ENCODE measurements at regions not wholly inside any gene's neighbourhood (a gene's known extent, or its start where the extent isn't known, plus 50 kb on each side); places are given as distances from the start of the nearest gene placed in this dataset.

GRCh38 chr12:124680863-124681778 lies 113.7 kb upstream of the NCOR2 start:
- TF ChIP-seq SMC3 (IDR thresholded peaks at IDR 0.05; ENCODE audit: low read depth, low read length) = peak; percentile 51
- TF ChIP-seq CTCF (conservative IDR thresholded peaks at IDR 0.05; ENCODE audit: low read depth, low read length) = peak; percentile 51; the same call in 1 of the 2 replicates
- no peak for TF ChIP-seq POLR2A (IDR thresholded peaks at IDR 0.05; ENCODE audit: low read depth, low read length)
- no peak for TF ChIP-seq MAFK (IDR thresholded peaks at IDR 0.05; ENCODE audit: low read depth, low read length)
- no peak for TF ChIP-seq USF2 (IDR thresholded peaks at IDR 0.05; ENCODE audit: low read depth, low read length)
- TF ChIP-seq CHD1 (IDR thresholded peaks at IDR 0.05; ENCODE audit: low read depth, low read length) = no peak
- no peak for TF ChIP-seq ELK1 (IDR thresholded peaks at IDR 0.05; ENCODE audit: borderline replicate concordance, low read depth, low read length)
- TF ChIP-seq MAZ (IDR thresholded peaks at IDR 0.05; ENCODE audit: borderline replicate concordance, low read depth, low read length) = no peak; the same call in 1 of the 2 replicates
- peak; percentile 42; the same call in 1 of the 2 replicates for TF ChIP-seq CEBPB (IDR thresholded peaks at IDR 0.05; ENCODE audit: low read depth, low read length)
- TF ChIP-seq RFX5 (IDR thresholded peaks at IDR 0.05; ENCODE audit: low read depth, low read length) = no peak

Measured in IMR-90 (cell line).